ENCODE measurements at regions not wholly inside any gene's neighbourhood (a gene's known extent, or its start where the extent isn't known, plus 50 kb on each side); places are given as distances from the start of the nearest gene placed in this dataset.

GRCh38 chr3:30142946-30143345, 463.5 kb upstream of the TGFBR2 start:
- no peak overlapping the region for H3K27ac ChIP-seq
- H3K9me3 ChIP-seq, result no peaks in the 10 kb centered on the region
- H3K27me3 ChIP-seq, result no peaks in the 10 kb centered on the region
- no peak overlapping the region for H3K4me3 ChIP-seq (replicated peaks in 1 of 3)
- TF ChIP-seq, protein P1, sequence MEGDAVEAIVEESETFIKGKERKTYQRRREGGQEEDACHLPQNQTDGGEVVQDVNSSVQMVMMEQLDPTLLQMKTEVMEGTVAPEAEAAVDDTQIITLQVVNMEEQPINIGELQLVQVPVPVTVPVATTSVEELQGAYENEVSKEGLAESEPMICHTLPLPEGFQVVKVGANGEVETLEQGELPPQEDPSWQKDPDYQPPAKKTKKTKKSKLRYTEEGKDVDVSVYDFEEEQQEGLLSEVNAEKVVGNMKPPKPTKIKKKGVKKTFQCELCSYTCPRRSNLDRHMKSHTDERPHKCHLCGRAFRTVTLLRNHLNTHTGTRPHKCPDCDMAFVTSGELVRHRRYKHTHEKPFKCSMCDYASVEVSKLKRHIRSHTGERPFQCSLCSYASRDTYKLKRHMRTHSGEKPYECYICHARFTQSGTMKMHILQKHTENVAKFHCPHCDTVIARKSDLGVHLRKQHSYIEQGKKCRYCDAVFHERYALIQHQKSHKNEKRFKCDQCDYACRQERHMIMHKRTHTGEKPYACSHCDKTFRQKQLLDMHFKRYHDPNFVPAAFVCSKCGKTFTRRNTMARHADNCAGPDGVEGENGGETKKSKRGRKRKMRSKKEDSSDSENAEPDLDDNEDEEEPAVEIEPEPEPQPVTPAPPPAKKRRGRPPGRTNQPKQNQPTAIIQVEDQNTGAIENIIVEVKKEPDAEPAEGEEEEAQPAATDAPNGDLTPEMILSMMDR (IDR thresholded peaks at IDR 0.05), result no peak
- no peak for TF ChIP-seq POLR2A (IDR thresholded peaks at IDR 0.05)
- H3K4me1 ChIP-seq, result no peaks in the 10 kb centered on the region
- DNase-seq, result no peak
- intact Hi-C loops (cut with DNase I), result no loop called here
- H3K36me3 ChIP-seq, result no peaks in the 10 kb centered on the region

DNA sequence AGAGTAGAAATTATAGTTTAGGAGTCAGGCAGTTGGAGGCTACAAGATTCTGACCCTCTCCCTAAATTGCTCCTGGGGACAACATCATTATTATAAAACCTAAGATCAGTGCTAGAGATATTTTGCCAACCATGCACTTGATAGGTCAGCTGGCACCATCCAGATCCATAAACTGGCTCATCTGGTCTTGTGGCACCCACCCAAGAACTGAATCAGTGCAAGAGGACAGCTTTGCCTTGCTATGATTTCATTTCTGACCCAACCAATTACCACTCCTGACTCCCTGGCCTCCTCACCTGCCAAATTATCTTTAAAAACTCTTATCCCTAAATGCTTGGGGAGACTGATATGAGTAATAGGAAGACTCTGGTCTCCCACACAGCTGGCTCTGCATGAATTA, 461.1 kb upstream of the TGFBR2 start:
- no peak for DNase-seq
- H3K4me1 ChIP-seq, result no peaks in the 10 kb centered on the region
- intact Hi-C loops (cut with DNase I), result no loop called here

DNA sequence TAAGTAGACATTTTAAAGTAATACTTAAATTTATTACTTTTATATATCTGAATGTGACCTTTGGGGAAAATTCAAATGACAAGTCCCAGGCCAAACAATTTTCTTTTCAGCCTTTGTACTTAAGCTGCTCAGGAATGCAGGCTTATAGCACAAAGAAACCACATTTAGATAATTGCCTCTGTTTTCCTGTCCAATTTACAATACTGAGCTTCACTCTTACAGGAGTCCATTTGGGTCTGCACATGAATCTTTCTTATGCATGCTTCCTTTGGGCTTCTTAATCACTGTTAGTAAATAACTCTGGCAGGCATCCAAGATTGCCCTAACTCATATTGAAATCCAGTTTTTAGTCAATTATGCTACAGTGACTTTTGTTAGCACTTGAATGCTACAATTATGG, 459.4 kb upstream of the TGFBR2 start:
- DNase-seq, result no peak
- Histone ChIP-seq H3K27ac (no peak overlapping the region), H3K9me3 (no peaks in the 10 kb centered on the region), H3K4me1 (no peaks in the 10 kb centered on the region), H3K36me3 (no peaks in the 10 kb centered on the region), H3K27me3 (no peaks in the 10 kb centered on the region), H3K4me3 (replicated peaks in 1 of 3) (no peak overlapping the region)
- TF ChIP-seq, protein P1 (IDR thresholded peaks at IDR 0.05), result no peak
- no peak for TF ChIP-seq POLR2A (IDR thresholded peaks at IDR 0.05)
- intact Hi-C loops (cut with DNase I), result no loop called here

More for the DNA sequence above, 461.1 kb upstream of the TGFBR2 start:
- H3K36me3 ChIP-seq, result no peaks in the 10 kb centered on the region
- H3K9me3 ChIP-seq, result no peaks in the 10 kb centered on the region
- no peak overlapping the region for H3K4me3 ChIP-seq (replicated peaks in 1 of 3)
- TF ChIP-seq POLR2A (IDR thresholded peaks at IDR 0.05), result no peak
- TF ChIP-seq, protein P1 (IDR thresholded peaks at IDR 0.05), result no peak
- no peak overlapping the region for H3K27ac ChIP-seq
- H3K27me3 ChIP-seq, result no peaks in the 10 kb centered on the region

GRCh38 chr3:30154853-30155252, 451.5 kb upstream of the TGFBR2 start:
- H3K36me3 ChIP-seq, result no peaks in the 10 kb centered on the region
- WGBS, 2 donors, result 87 to 90% methylated on average over 2 of the region's 2 CpGs
- no peaks in the 10 kb centered on the region for H3K9me3 ChIP-seq
- TF ChIP-seq POLR2A (IDR thresholded peaks at IDR 0.05), result no peak
- TF ChIP-seq, protein P1 (IDR thresholded peaks at IDR 0.05), result no peak
- H3K4me3 ChIP-seq (replicated peaks in 1 of 3), result no peak overlapping the region
- H3K27me3 ChIP-seq, result no peaks in the 10 kb centered on the region
- no peaks in the 10 kb centered on the region for H3K4me1 ChIP-seq
- H3K27ac ChIP-seq, result no peak overlapping the region
- intact Hi-C loops (cut with DNase I), result no loop called here
- DNase-seq, result no peak

DNA sequence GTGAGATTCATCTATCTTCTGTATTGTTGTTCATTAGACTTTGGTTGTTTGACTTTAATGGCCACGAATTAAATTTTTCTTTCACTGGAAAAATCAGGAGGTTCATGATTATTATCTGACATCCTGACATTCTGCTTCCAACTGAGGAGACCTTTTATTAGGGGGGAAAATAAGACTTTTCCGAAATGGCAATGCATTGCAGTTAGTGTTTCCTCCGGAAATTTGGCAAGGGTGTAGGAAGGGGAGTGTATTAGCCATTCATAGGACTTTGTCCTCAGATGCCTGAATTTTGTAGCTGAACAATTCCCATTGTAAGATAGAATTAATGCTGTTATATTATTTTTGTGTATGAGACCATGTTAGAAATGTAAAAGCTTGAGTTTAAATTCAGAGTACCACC, 450.6 kb upstream of the TGFBR2 start:
- no peak overlapping the region for H3K4me3 ChIP-seq (replicated peaks in 1 of 3)
- H3K27me3 ChIP-seq, result no peaks in the 10 kb centered on the region
- peaks cover 0 to under 1% of the 10 kb centered on the region in 2 donors for H3K4me1 ChIP-seq
- H3K36me3 ChIP-seq, result no peaks in the 10 kb centered on the region
- no peak for TF ChIP-seq POLR2A (IDR thresholded peaks at IDR 0.05)
- TF ChIP-seq, protein P1 (IDR thresholded peaks at IDR 0.05), result no peak
- H3K27ac ChIP-seq, result no peak overlapping the region
- intact Hi-C loops (cut with DNase I), result no loop called here
- no peak for DNase-seq
- H3K9me3 ChIP-seq, result no peaks in the 10 kb centered on the region
- WGBS, 2 donors, result 78 to 85% methylated on average over 3 of the region's 3 CpGs
